Choroid plexus epithelial cell (primary cell): ENCODE measurements at regions not wholly inside any gene's neighbourhood (a gene's known extent, or its start where the extent isn't known, plus 50 kb on each side); places are given as distances from the start of the nearest gene placed in this dataset.

Experiments used
- DNase-seq: peaks from one replicate; pipeline ENCODE4 v3.0.0-alpha.2; 2010; ENCODE audit warnings: low read depth
- H3K4me3 ChIP-seq: 2 replicates; pipeline ENCODE4 v1.5.1; 2011; ENCODE audit warnings: low read depth, mild to moderate bottlenecking, control low read depth, low read length, moderate library complexity
- TF ChIP-seq, protein P1 (sequence below): conservative IDR thresholded peaks from 2 replicates; pipeline ENCODE4 v1.5.1; 2011; ENCODE audit warnings: low read depth, mild to moderate bottlenecking, control low read depth, inconsistent platforms, low read length, moderate library complexity

GRCh38 chr3:159189994-159190669, 388.3 kb downstream of the MFSD1 start:
- DNase-seq, result peak; percentile 54
- H3K4me3 ChIP-seq, result no peak overlapping the region
- TF ChIP-seq, protein P1, sequence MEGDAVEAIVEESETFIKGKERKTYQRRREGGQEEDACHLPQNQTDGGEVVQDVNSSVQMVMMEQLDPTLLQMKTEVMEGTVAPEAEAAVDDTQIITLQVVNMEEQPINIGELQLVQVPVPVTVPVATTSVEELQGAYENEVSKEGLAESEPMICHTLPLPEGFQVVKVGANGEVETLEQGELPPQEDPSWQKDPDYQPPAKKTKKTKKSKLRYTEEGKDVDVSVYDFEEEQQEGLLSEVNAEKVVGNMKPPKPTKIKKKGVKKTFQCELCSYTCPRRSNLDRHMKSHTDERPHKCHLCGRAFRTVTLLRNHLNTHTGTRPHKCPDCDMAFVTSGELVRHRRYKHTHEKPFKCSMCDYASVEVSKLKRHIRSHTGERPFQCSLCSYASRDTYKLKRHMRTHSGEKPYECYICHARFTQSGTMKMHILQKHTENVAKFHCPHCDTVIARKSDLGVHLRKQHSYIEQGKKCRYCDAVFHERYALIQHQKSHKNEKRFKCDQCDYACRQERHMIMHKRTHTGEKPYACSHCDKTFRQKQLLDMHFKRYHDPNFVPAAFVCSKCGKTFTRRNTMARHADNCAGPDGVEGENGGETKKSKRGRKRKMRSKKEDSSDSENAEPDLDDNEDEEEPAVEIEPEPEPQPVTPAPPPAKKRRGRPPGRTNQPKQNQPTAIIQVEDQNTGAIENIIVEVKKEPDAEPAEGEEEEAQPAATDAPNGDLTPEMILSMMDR, result no peak

- peak; percentile 69 for DNase-seq
- TF ChIP-seq, protein P1, result no peak
- H3K4me3 ChIP-seq, result no peak overlapping the region
These were observed 389.6 kb downstream of the MFSD1 start for GRCh38 chr3:159191447-159191846.

DNA sequence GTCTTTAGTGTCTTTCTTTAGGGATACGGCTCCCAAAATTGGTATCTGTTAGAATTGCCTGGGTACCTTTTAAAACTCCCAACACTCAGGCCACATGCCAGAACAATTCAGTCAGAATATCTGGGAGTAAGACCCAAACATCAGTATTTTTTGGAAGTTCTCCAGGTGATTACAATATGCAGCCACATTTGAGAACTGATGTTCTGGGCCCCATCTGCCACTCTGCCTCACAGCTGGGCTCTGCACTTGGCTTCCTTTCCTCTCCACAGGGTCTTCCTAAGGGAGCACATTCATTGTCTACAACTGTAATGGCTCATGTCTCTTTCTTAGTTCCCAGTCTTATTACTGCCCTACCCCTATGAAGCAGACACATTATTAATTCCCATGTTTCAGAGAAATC, 394.5 kb downstream of the MFSD1 start:
- TF ChIP-seq, protein P1, result no peak
- no peak for DNase-seq
- H3K4me3 ChIP-seq, result no peak overlapping the region

DNA sequence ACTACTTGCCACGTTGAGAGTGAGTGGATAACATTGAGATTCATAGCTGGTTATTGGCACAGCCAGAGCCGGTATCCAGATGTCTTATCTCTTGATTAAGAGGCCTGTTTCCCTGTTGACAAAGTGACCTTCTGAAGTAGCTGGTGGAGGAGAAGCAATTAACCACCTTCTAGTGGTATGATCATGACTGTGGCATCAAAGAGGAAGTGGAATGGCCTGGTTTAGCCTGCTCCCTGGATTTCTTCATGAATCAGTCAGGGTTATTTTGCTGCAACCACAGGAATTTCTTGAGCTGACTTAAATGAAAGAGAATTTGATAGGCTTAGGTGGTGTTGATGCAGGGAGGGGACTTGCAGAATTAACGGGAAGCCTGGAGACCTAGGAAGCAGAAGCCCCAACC, 398.3 kb downstream of the MFSD1 start:
- H3K4me3 ChIP-seq, result no peak overlapping the region
- TF ChIP-seq, protein P1, result no peak
- DNase-seq, result peak; percentile 86

DNA sequence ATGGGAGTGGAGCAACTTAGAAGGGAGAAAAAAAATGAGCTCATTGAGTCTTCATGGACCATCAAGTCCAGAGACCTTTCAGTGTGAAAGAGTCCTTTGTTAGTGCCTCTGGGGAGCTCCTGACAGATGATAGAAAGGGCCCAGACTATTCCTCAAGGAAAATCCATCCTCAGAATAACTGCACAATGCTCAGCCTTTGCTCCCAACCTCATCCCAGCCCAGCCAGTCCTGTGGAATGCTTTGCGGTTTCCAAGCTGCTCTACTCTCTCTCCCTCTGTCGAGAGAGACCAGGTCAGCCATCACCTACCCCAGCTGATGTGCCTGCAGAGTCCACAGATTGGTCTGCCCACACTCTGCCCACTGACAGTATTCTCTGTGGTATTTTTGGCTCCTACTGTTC, 406.2 kb downstream of the MFSD1 start:
- TF ChIP-seq, protein P1, result no peak
- no peak overlapping the region for H3K4me3 ChIP-seq
- DNase-seq, result no peak

GRCh38 chr3:159209459-159209858, 407.6 kb downstream of the MFSD1 start:
- TF ChIP-seq, protein P1, result no peak
- H3K4me3 ChIP-seq, result no peak overlapping the region

GRCh38 chr3:159210336-159210735, 408.5 kb downstream of the MFSD1 start:
- no peak for DNase-seq
- H3K4me3 ChIP-seq, result no peak overlapping the region
- TF ChIP-seq, protein P1, result no peak

More at GRCh38 chr3:159209459-159209858, 407.6 kb downstream of the MFSD1 start:
- DNase-seq, result no peak
